GM21737 (cell line): ENCODE measurements at regions not wholly inside any gene's neighbourhood (a gene's known extent, or its start where the extent isn't known, plus 50 kb on each side); places are given as distances from the start of the nearest gene placed in this dataset.
"Not testable (repeated sequence)": the region's sequence is repeated elsewhere in the genome, so short reads cannot be mapped to it uniquely, and the experiment has no call there.

Source experiments
- ATAC-seq: cut with Tn5 transposase; IDR thresholded peaks from one replicate; pipeline ENCODE4 v1.9.1; 2021; ENCODE audit warnings: mild to moderate bottlenecking, moderate library complexity; ENCODE audit not compliant: unreplicated experiment

DNA sequence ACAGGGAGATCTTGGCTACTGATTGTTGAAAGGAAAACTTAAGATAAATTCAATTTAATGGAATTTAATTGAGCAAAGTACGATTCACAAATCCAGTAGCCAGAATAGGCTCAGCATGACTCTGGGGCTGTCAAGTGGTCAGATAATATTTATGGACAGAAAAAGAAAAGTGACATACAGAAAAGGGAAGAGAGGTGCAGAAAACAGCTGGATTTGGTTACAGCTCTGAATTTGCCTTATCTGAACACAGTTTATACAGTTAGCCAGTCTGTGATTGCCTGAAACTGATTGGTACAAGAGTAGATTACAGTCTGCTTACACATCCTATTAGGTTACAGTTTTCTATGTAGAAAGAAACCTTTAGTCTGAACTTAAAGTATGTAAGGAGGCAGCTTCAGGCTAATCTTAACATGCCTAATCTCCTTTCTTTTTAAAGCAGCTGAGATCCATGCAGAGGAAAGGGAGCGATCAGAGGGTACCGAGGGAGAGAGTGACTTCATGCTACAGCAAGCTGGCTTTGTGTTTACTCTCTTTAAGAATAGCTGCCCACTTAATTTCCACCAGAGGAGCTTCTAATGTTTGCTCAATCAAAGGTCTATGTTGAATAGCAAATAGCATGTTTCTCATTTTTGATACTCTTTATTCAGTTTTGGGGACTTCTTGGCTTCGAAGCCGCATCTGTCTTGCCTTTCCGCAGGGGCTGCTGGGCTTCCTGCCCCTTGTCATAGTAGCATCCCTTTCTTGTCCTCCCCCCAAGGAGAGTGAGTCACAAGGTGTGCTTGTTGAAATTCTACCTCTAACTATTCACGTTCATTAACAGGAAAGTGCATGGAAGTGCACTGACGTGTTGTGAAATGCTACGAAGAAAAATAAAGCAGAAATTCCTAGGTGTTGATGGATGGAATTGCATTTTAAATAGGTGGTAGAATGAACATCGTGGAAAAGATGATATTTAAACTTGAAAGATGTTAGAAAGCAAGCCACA is 761.2 kb downstream of the TAF11L14 start:
- no peak for ATAC-seq

DNA sequence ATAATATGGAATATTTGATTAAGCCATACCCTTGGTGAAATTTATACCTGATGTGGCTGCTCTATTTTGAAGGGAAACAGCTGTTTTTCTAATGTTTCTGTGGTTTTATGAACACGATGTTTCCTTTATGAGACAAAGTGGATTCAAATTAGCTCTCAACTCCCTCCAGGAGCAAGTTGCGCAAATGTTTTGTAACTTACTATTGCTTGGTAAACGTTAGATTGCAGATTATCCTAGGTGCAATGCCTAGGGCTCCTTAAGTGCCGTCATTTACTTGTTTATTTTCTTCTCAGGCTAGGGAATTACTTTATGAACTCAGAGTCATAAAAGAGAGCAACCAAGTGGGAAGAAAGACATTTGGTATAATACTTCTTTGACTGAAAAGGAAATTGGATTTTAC is 763.1 kb downstream of the TAF11L14 start:
- ATAC-seq, result no peak

- no peak for ATAC-seq
These were observed 763.6 kb downstream of the TAF11L14 start for GRCh38 chr5:18397891-18398290.

DNA sequence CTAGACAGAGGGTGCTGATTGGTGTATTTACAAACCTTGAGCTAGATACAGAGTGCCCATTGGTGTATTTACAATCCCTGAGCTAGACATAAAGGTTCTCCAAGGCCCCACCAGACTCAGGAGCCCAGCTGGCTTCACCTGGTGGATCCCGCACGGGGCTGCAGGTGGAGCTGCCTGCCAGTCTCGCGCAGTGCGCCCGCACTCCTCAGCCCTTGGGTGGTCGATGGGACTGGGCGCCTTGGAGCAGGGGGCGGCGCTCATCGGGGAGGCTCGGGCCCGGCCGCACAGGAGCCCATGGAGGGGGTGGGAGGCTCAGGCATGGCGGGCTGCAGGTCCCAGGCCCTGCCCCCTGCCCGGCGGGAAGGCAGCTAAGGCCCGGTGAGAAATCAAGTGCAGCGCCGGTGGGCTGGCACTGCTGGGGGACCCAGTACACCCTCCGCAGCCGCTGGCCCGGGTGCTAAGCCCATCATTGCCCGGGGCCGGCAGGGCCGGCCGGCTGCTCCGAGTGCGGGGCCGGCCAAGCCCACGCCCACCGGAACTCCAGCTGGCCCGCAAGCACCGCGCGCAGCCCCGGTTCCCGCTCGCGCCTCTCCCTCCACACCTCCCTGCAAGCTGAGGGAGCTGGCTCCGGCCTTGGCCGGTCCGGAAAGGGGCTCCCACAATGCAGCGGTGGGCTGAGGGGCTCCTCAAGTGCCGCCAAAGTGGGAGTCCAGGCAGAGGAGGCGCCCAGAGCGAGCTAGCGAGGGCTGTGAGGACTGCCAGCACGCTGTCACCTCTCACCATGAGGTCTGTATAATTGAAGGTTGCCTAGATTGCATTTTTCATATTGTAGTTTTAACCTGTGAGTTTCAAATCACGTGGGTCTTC is 765.4 kb downstream of the TAF11L14 start:
- not testable (repeated sequence) for ATAC-seq

GRCh38 chr5:18403141-18403540 is 768.9 kb downstream of the TAF11L14 start:
- no peak for ATAC-seq

GRCh38 chr5:18403941-18404438 is 769.7 kb downstream of the TAF11L14 start:
- no peak for ATAC-seq

GRCh38 chr5:18420711-18421110 is 786.5 kb downstream of the TAF11L14 start:
- no peak for ATAC-seq

DNA sequence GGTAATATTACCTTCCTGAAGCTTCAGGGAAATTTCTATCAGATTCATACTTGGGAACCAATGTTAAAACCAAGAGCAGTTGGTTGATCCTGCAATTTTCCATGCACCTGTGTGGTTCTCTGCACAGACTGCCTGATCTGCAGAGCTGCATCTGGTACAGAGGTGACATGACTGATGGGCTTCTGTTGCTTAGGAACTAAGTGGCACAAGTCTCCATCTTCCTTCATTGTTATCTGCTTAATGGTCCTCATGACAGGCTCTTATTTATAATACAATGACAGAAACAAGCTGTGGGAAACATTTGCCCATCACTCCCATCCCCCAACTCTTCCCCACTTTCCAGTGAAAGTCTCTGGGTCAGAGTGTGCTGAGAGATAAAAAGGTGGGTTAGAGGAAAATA is 799.1 kb downstream of the TAF11L14 start:
- no peak for ATAC-seq

DNA sequence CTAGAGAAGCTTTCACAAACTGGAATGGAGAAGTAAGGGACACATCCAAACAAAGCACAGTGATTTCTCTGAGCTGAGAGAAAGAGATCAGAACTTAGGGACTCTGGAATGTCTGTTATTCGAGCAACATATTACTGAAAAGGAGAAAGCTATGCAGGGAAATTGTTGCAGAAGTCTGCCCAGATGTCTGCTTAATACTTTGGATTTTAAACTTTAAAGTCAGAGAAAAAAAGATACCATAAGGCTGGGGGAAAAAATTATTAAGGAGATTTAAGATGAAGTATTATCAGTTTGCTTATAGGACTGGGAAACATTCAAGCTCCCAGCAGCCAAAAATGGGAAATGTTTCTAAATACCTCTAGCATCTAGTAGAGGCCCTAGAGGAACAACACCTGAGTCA is 803.9 kb downstream of the TAF11L14 start:
- no peak for ATAC-seq

DNA sequence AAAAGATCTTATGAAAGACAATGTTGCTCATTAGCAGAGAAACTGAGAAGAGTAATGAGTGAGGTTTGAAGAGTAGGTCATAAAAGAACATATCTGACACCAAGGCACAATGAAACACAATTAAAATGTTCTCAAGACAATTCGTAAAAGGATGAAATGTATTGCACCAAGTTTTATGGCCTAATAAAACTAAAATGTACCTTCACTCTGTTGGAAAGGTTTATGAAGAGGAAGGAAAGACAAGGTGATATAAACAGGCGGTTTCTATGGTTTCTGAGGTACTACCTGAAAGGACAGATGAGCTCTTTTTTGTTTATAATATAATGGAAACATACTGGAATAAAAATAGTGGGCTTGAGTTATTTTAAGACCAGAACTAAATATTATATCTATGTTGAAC is 821.3 kb downstream of the TAF11L14 start:
- no peak for ATAC-seq

GRCh38 chr5:18457255-18457654 is 823.0 kb downstream of the TAF11L14 start:
- ATAC-seq, result no peak

GRCh38 chr5:18461766-18462165 is 827.5 kb downstream of the TAF11L14 start:
- ATAC-seq, result no peak

DNA sequence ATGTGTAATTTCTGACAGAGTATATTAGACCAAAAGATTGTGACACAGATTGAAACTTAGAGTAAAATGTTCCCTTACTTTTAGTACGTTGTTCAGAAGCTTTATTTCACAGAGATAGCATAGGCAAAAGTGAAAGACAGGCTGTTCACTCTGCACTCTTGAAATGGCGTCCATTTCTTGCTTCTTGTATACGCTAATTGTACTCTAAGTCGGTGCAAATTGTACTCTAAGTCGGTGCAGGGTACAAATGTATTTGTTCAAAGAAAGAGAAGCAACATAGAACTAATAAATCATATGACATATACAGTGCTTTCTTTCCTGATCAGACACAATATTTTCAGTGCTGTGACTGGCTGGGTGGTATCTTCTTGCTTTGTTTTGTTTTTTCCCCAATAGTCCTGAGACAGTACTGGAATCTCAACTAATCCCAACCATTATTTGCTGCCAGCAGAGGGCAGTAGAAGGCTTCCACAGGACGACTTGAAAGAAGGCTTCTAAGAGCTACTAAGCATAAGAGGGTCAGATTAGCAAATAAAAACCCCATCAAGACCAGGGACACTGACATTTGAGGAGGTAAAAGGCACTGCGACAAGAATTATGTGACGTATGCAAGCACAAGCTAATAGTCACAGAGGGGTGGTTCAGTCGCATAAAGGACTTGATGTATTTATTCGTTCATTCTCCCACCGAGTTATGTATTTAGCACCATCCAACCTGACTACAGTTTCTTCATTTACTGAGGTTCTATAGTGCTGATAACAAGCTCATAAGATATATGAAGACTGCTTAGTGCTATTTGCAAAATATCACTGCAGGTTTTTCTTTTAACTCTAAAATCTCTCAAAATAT is 831.8 kb downstream of the TAF11L14 start:
- ATAC-seq, result no peak

DNA sequence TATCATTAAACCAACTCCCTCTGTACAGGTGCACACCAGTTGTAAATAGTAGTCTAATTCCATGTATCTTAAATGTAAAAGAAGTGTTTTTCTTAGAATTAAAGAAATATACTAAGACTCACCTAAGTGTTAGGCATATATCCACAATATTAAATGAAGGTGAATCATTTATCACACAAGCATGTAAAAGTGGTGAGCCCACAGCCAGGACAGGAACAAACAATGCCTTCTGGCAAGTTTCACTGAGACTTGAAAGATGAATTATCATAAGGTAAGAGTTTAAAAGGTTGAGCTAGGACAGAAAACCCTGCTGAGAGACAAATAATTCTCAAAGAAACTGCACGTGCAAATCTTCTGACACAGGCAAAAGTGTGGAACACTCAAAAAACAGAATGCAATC is 832.5 kb downstream of the TAF11L14 start:
- ATAC-seq, result no peak

GRCh38 chr5:18471791-18472190 is 837.5 kb downstream of the TAF11L14 start:
- not testable (repeated sequence) for ATAC-seq

DNA sequence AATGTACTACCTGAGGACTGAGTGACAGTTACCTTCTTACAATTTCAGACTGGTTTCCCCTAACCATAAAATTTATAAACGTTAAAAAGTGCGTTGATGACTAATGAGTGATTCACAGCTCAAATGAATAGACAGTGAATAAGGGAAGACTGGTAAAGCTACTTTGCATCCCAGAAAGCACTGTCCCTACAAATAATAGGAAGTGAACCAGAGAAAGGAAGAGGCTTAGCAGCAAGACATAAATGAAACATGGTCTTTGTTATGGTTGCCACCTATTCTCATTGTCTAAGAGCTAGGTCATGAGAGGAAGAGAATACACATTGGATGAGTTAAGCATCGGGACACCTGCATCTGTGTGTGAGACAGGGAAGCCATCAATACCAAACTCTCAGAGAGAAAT is 849.2 kb downstream of the TAF11L14 start:
- no peak for ATAC-seq

DNA sequence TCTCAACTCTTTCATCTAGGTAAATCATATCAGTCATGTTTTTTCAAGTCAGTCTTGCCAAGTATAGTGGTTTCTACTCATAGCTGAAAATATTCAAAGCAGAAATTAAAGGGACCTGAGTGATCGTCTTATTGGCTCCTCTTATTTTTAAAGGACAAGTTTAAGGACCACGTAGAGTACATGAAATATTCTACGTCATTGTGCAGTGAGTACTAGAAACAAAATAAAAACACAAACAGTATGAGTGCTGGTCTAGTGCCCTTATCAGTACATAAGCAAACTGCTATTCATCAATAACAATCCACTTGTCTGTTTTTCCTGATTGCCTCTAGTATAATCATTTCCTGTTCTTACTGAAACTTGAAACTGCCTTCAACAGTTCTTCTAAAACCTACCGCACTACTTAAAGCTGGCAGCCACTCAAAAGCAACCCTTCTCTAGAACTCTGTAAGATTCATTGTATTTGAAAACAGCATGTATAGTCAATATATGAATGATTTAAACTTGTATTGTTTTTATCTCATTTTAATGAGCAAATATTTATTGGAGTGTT is 853.7 kb downstream of the TAF11L14 start:
- ATAC-seq, result no peak

- ATAC-seq, result no peak
These were observed 855.4 kb downstream of the TAF11L14 start for GRCh38 chr5:18489703-18490102.

DNA sequence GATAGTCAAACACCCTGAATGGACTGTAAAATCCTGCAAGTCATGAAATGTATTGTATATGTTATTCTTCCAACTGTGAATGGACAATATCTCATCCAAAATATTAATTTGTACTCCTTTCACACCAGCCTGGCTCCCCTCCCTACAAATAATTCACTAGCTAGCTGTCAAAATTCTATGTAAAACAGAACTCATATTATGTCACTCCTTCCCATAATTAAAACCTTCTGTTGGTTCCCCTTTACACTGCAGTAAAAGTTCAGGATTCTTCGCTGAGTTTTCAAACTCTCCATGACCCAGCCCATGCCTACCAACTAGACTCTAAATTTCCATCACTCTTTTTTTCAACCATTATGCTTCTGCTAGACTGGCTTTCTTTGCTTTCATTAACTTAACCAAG is 857.1 kb downstream of the TAF11L14 start:
- no peak for ATAC-seq

- ATAC-seq, result no peak
These were observed 860.9 kb downstream of the TAF11L14 start for GRCh38 chr5:18495157-18495556.
